ENCODE measurements at regions not wholly inside any gene's neighbourhood (a gene's known extent, or its start where the extent isn't known, plus 50 kb on each side); places are given as distances from the start of the nearest gene placed in this dataset.

DNA sequence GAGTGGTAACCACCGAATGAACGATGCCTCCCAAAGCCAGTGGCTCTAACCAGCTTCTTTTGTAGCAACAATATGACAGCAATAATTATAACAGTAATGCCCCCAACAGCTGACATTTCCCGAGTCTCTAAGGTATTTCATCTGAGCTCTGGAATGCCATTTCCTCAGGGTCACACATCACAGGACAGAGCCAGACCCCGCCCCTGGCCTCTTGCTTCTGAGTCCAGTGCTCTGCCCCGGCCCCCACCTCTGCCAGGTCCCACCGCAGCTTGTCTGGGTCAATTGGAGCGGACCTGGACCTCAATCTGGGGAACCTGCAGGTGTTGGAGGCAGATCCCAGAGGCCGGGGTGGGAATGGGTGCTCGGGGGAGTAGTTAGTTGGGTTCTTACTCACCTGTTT is 63.8 kb downstream of the IGLL1 start:
- Histone ChIP-seq H3K4me3 (replicated peaks in 1 of 2; ENCODE audit: low read depth in 1 of 2, low read length in 2 of 2) (no peak overlapping the region), H3K4me1 (ENCODE audit: control insufficient read depth in 1 of 2, insufficient read depth in 2 of 2, low read length in 2 of 2) (peaks cover 10 to 17% of the 10 kb centered on the region in 2 experiments), H4K20me1 (ENCODE audit: insufficient read depth) (no peaks in the 10 kb centered on the region), H3K9me3 (ENCODE audit: control insufficient read depth in 1 of 2, insufficient read depth in 1 of 2, low read depth in 1 of 2, low read length in 2 of 2) (no peaks in the 10 kb centered on the region), H3K4me2 (ENCODE audit: low read length) (no peak overlapping the region), H2AFZ (ENCODE audit: low read depth, low read length, poor library complexity, severe bottlenecking) (no peak overlapping the region), H3K36me3 (ENCODE audit: control insufficient read depth in 1 of 2, insufficient read depth in 2 of 2, low read length in 2 of 2) (no peaks in the 10 kb centered on the region), H3K27ac (ENCODE audit: low read depth, low read length) (no peak overlapping the region), H3K9ac (ENCODE audit: low read length) (no peak overlapping the region), H3K79me2 (ENCODE audit: insufficient read depth, low read length) (no peaks in the 10 kb centered on the region), H3K27me3 (ENCODE audit: insufficient read depth, low read length) (no peaks in the 10 kb centered on the region), H3K9me2 (ENCODE audit: insufficient read depth) (no peaks in the 10 kb centered on the region)
- intact Hi-C loops (cut with micrococcal nuclease), result no loop called here
- ChIA-PET CTCF (no interaction called here), POLR2A (no interaction called here), RAD21 (ENCODE audit: low non-redundant PET in 1 of 2, low total read pairs in 2 of 2, uncharacterized antibody in 2 of 2, unreplicated experiment in 2 of 2) (no interaction called here)
- TF ChIP-seq TCF7L2 (IDR thresholded peaks at IDR 0.05; ENCODE audit: borderline replicate concordance, extremely low read depth, insufficient read depth, insufficient read length) (no peak), RAD21 (IDR thresholded peaks at IDR 0.05; ENCODE audit: low read depth) (no peak), ELF1 (IDR thresholded peaks at IDR 0.05; ENCODE audit: borderline replicate concordance, low read depth) (no peak), SIN3A (IDR thresholded peaks at IDR 0.05; ENCODE audit: low read depth) (no peak), ZNF274 (IDR thresholded peaks at IDR 0.05; ENCODE audit: low read depth, low read length) (no peak), POLR2AphosphoS5 (IDR thresholded peaks at IDR 0.05; ENCODE audit: low read depth, low read length) (no peak), JUND (IDR thresholded peaks at IDR 0.05) (no peak), POLR2A (IDR thresholded peaks at IDR 0.05; ENCODE audit: borderline replicate concordance, extremely low read depth, insufficient read depth, insufficient read length) (no peak), YY1 (IDR thresholded peaks at IDR 0.05; ENCODE audit: extremely low read depth, insufficient replicate concordance, low read depth, low read length) (no peak), EZH2 (IDR thresholded peaks at IDR 0.05) (no peak), CEBPB (IDR thresholded peaks at IDR 0.05; ENCODE audit: low read depth) (no peak), SP1 (IDR thresholded peaks at IDR 0.05; ENCODE audit: low read depth) (no peak), SRF (IDR thresholded peaks at IDR 0.05; ENCODE audit: low read depth) (no peak)
- TF ChIP-seq, protein P1, sequence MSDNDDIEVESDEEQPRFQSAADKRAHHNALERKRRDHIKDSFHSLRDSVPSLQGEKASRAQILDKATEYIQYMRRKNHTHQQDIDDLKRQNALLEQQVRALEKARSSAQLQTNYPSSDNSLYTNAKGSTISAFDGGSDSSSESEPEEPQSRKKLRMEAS (IDR thresholded peaks at IDR 0.05), result no peak
- TF ChIP-seq, protein P2, sequence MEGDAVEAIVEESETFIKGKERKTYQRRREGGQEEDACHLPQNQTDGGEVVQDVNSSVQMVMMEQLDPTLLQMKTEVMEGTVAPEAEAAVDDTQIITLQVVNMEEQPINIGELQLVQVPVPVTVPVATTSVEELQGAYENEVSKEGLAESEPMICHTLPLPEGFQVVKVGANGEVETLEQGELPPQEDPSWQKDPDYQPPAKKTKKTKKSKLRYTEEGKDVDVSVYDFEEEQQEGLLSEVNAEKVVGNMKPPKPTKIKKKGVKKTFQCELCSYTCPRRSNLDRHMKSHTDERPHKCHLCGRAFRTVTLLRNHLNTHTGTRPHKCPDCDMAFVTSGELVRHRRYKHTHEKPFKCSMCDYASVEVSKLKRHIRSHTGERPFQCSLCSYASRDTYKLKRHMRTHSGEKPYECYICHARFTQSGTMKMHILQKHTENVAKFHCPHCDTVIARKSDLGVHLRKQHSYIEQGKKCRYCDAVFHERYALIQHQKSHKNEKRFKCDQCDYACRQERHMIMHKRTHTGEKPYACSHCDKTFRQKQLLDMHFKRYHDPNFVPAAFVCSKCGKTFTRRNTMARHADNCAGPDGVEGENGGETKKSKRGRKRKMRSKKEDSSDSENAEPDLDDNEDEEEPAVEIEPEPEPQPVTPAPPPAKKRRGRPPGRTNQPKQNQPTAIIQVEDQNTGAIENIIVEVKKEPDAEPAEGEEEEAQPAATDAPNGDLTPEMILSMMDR (IDR thresholded peaks at IDR 0.05 in 2 of 3, conservative IDR thresholded peaks at IDR 0.05 in 1 of 3; ENCODE audit: borderline replicate concordance in 1 of 3, insufficient read depth in 1 of 3, low read depth in 2 of 3, low read length in 2 of 3), result no peak
- TF ChIP-seq, protein P3, sequence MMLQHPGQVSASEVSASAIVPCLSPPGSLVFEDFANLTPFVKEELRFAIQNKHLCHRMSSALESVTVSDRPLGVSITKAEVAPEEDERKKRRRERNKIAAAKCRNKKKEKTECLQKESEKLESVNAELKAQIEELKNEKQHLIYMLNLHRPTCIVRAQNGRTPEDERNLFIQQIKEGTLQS (IDR thresholded peaks at IDR 0.05), result no peak
- TF ChIP-seq, protein P4, sequence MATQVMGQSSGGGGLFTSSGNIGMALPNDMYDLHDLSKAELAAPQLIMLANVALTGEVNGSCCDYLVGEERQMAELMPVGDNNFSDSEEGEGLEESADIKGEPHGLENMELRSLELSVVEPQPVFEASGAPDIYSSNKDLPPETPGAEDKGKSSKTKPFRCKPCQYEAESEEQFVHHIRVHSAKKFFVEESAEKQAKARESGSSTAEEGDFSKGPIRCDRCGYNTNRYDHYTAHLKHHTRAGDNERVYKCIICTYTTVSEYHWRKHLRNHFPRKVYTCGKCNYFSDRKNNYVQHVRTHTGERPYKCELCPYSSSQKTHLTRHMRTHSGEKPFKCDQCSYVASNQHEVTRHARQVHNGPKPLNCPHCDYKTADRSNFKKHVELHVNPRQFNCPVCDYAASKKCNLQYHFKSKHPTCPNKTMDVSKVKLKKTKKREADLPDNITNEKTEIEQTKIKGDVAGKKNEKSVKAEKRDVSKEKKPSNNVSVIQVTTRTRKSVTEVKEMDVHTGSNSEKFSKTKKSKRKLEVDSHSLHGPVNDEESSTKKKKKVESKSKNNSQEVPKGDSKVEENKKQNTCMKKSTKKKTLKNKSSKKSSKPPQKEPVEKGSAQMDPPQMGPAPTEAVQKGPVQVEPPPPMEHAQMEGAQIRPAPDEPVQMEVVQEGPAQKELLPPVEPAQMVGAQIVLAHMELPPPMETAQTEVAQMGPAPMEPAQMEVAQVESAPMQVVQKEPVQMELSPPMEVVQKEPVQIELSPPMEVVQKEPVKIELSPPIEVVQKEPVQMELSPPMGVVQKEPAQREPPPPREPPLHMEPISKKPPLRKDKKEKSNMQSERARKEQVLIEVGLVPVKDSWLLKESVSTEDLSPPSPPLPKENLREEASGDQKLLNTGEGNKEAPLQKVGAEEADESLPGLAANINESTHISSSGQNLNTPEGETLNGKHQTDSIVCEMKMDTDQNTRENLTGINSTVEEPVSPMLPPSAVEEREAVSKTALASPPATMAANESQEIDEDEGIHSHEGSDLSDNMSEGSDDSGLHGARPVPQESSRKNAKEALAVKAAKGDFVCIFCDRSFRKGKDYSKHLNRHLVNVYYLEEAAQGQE (IDR thresholded peaks at IDR 0.05; ENCODE audit: low read depth), result no peak
- TF ChIP-seq, protein P5, sequence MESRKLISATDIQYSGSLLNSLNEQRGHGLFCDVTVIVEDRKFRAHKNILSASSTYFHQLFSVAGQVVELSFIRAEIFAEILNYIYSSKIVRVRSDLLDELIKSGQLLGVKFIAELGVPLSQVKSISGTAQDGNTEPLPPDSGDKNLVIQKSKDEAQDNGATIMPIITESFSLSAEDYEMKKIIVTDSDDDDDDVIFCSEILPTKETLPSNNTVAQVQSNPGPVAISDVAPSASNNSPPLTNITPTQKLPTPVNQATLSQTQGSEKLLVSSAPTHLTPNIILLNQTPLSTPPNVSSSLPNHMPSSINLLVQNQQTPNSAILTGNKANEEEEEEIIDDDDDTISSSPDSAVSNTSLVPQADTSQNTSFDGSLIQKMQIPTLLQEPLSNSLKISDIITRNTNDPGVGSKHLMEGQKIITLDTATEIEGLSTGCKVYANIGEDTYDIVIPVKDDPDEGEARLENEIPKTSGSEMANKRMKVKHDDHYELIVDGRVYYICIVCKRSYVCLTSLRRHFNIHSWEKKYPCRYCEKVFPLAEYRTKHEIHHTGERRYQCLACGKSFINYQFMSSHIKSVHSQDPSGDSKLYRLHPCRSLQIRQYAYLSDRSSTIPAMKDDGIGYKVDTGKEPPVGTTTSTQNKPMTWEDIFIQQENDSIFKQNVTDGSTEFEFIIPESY (IDR thresholded peaks at IDR 0.05; ENCODE audit: extremely low read depth, insufficient replicate concordance, low read length), result no peak
- BruUV-seq (replicated peaks), result no TSS peak
- DNase-seq (ENCODE audit: low read depth, low spot score) (no peak), ATAC-seq (no peak)
